HG03354 (cell line): ENCODE measurements at regions not wholly inside any gene's neighbourhood (a gene's known extent, or its start where the extent isn't known, plus 50 kb on each side); places are given as distances from the start of the nearest gene placed in this dataset.

ENCODE experiments used
- ATAC-seq: cut with Tn5 transposase; IDR thresholded peaks from one replicate; pipeline ENCODE4 v1.9.1; 2021; ENCODE audit warnings: mild to moderate bottlenecking; ENCODE audit not compliant: unreplicated experiment, poor library complexity, severe bottlenecking

DNA sequence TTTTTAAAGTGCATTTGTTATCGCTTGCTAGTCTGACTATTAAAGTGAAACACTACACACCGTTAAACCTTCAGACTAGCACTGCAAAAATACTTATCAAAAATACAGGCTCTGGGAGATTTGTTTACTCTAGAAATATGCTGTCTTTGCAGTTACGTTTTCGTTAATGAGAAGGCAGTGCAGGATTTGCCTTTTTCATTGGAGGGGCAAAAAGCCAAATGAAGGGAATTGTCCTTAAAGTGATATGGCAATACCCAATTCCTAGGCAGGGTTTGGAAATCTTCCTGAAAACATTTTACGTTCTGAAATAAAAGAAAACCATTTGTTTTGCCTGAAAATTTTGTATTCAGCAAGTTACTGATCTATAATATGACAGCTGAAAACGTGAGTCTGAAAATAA is 1800.2 kb downstream of the MAT2B start:
- no peak for ATAC-seq

DNA sequence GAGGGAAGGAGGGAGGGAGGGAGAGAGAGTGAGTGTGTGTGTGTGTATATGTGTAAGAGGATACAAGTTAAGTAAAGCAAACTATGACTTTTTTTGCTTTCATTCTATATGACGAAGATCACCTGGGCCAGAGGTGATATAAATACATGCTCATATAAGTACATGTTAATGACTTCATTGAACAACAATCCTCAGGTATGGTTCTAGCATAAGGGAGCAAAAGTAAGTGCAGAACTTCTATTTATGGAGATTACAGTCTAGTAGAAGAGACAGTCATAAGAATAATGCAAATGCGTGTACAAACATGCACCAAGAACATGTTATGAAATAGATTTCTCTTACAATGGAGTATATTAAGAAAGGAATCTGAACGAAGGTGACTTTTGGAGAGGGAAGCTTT is 1804.0 kb downstream of the MAT2B start:
- ATAC-seq = no peak

DNA sequence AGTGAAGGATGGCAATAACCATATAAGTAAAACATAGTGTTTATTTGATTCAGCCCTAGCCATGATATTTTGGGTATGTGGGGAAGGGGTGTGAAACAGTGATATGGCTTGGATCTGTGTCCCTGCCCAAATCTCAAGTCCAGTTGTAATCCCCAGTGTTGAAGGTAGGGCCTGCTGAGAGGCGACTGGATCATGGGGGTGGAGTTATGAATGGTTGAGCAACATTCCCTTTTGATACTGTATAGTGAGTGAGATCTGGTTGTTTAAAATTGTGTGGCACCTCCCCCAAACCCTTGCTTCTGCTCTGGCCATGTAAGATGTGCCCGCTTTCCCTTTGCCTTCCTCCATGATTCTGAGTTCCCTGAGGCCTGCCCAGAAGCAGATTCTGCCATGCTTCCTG is 1804.6 kb downstream of the MAT2B start:
- no peak for ATAC-seq

DNA sequence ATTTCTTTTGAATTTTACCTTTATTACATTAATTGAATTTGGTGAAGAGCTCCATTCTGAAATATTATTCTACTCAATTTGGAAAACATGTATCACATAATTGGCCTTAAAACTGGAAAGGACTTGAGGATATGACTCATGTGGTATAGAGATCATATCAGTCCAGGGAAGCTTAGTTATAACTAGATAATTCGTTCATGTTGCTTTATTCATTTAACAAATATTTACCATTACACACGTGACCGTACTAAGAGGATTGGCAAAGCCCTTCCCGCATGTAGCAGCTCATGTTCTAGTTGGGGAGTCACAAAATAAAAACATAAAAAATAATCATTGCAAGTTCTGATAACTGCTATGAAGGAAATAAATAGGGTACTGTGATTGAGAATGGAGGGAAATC is 1816.5 kb downstream of the MAT2B start:
- no peak for ATAC-seq

DNA sequence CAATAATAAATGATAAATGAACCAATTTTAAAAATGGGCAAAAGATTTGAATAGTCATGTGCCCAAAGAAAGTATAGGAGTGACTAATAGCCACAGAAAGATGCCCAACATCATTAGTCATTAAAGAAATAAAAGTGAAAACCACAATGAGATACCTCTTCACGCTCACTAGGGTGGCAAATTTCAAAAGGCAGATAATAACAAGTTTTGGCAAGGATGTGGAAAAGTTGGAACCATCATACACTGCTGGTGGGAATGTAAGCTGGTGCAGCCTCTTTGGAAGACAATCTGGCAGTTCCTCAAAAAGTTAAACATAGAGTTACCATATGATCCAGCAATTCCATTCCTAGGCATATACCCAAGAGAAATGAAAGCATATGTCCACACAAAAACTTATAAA is 1819.8 kb downstream of the MAT2B start:
- no peak for ATAC-seq

DNA sequence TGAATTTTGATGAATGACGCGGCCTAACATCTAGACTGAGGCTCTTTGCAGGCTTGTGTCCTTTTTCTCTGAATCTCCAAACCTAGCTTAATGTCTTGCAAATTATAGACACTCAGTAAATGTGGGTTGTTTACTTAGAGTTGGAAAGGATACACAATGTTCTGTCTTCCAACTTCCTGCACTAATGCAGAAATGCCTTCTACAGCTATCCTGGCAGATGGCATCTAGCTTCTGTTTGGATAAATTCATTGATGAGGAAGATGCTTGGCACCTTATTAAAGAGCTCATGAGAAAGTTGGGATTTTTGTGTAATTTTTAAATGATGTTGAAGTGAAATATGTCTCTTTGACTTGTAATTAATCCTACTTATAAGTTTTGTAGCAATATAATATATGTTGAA is 1822.2 kb downstream of the MAT2B start:
- ATAC-seq = no peak

DNA sequence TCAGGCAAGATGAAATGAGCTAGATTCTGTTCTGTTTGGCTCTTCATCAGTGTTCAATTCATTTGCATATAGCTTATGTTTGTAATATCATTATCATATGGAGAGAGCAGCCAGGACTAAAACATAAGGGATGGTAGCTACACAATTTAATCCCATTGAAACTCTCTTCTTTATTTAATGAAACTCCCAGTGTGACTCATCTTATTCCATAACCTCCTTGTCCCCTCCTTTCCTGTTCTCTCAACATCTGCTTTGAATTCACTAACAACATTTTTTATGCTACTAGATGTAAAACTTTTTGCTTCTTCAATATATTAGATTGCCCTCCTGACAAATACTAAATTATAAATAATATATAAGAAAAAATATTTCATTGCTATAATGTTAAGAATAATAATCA is 1823.4 kb downstream of the MAT2B start:
- no peak for ATAC-seq

DNA sequence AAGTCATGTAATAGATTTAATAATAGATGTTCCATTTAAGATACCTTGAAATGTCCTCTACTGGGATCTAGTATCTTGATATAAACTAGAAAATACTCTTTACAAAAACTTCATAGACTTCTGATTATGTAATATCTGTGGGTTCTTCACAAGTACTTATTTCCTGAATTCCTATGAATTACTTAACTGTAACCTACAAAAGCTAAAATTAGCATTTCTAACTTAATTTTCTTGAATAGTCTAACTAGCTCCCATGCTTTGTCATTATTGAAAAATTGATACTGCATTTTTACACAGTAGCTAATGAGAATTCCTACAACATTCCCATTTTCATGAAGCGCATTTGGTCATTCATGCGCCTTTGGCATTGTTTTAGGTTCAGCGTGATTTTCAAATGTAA is 1828.2 kb downstream of the MAT2B start:
- no peak for ATAC-seq

DNA sequence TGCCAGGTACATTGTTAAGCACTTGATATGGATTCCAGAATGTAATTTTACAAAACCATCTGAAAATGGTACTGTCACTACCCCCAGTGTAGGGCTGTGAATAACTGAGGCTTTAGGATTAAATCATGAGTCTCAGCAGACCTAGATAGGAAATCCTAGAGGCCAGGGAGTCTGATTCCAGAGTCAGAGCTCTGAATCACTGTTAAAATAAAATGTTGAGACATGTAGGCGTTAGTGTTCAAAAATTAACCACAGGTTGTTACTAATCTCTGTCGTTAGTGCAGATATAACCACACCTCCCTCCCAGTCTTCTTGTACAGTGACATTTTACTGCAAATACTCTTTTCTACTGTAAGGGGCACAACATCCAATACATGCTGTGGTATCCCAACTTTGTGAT is 1828.8 kb downstream of the MAT2B start:
- ATAC-seq = no peak

DNA sequence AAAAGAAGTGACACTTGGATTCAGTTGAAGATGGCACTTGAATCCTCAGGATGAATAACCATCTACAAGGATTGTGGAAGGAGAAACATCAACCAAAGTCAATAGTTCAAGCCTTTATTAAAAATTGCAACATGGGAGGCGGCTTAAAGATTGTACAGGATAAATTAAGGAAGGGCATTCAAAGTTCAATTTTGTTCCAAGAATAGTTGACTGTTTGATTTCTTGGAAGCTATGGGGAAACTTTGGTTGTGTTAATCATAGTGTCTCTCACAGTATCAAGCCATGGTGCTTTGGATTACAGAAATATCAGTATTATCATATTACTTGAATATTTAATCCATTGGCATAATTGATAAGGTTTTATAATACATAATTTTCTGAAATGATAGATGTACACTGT is 1844.3 kb downstream of the MAT2B start:
- no peak for ATAC-seq

DNA sequence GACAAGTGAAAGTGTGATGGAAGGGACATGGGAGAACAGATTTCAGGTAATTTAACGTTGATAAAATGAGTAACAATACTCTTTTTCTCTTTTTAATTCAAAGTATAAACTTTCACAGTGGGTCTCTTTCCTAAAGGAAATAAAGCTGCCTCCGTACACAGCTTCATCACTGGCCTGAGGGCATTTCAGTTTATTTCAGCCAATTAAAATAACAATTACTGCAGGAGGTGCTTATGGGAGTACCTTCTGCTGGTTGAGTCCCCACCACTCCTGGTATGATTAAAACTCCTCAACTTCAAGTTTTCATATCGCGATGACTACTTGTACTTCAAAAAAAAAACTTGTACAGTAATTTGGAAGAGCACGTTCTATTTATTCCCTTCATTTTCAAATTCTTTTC is 1845.9 kb downstream of the MAT2B start:
- ATAC-seq = no peak

DNA sequence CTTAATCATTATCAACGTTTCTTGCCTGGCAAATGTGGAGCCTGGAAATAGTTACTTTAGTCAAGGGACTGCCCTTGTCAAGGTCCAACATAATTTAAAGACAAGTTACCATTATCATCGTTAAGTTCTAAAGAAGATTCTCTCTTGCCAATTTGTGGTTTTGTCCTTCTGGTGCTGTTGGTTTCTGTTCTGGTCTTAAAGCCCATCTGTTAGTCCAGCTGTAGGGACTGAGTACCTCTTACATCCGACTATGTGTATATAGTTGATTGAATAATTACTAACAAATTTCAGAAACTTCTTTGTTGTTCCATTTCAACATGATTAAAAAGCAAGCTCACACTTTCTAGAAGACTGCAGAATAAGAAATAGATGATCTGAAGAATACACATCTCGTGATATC is 1854.9 kb downstream of the MAT2B start:
- ATAC-seq = no peak

DNA sequence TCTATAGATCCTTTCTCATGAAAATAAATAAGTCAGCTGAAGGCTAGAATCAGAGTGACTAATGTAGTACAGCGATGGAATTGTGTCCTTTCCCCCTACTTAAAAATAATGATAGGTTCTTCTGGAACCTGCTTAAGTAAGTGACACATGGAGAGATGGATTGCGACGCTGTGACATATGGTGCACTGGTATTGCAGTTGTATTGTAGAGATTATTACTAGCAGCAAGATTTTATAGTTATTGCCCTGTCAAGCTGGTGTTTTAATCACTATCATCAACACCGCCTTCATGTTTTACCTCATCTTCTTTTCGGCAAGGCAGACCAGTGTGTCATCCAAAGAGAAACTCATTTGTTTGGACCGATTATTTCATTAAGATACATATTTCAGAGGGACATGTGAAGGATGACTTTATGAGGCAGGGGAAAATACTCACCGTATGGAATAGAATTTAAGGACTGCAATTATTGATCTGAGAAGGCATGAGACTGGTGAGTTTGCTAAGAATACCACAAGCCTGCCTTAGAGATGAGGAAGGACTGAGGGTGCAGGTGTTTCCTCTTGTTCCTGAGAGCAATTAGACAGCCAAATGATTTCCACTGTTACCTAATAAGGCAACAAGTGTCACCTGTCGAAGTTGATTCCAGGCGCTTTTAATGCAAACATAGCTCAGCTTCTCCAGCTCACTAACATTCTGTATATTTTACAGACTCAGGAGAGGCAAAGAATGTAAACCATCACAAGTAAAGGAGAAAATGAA is 1855.5 kb downstream of the MAT2B start:
- ATAC-seq = no peak

DNA sequence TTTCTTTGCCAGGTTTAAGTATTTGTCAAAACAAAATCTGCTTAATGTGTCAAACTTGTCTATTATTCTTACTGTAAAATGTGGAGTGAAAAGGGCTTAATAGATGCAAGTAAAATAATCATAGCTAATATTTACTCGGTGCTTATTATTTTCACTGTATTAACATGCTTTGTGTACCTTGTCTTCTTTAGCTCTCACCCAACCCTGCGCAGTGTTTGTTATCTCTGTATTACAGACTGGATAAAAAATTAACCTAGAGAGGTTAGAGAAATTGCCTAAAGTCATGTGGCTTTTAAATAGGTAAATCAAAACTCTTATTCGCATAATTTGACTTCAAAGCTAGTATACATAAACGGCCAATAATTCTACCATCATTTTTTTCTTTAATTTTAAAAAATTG is 1864.8 kb downstream of the MAT2B start:
- ATAC-seq = no peak

DNA sequence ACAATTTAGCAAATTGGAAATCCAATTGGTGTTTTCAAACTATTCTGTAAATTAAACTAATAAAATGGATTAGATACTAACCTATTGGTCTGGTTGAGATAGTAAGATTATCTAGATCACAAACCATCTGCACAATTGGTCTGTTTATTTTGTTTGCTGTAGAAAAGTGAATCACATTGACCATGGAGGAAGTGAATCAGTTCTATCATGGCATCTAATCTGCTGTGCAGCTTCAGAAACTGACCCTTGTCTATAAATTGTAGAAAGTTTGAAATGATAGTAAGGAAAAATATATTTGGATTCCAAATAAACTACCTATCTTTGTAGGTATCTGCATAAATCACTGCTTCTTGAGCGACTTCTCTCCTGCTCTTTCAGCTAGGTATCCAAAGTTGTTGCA is 1865.4 kb downstream of the MAT2B start:
- no peak for ATAC-seq

DNA sequence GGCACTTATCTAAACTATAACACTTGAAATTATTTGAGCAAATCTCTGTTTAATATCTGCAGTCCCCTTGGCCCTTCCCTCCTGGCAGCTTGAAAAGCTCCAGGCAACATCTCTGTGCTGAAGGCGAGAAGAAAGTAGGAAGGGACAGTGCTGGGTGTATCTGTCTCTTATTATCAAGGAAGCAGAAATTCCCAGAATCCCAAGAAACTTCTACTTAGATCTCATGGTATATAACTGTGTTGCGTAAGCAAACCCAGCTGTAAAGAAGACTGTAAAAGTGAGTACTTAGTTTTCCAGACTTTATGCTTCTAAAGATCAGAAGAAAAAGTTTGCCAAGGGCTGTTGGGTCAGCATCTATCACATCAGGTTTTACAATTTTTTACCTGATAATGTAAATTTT is 1869.8 kb downstream of the MAT2B start:
- ATAC-seq = no peak

DNA sequence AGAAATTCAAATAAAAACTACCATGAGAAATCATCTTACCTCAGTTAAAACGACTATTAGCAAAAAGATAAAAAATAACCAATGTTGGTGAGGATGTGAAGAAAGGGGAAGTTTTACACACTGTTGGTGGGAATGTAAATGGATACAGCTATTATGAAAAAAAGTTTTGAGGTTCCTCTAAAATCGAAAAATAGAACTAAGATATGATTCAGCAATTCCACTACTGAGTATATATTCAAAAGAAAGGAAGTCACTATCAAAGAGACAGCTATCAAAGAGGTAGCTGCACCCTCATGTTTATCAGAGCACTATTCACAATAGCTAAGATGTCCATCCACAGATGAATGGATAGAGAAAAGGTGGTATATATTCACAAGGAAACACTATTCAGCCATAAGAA is 1888.4 kb downstream of the MAT2B start:
- ATAC-seq = no peak

DNA sequence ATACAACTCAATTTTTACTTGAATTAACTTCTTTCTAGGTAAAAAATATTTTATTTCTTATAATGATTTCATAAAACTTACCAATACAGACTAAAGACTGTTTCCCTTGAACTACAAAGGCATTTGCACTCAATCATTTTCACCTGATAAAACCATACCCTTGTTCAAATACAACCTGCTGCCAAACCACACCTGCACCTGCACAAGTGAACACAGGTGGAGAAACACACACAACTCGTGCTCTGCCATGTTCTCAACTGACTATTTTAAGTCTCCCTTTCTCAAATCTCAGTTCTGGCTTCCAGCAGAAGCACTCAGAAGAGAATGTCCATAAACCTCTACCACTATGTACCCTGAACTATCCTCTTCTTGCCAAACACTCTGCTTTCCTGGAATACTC is 1892.1 kb downstream of the MAT2B start:
- no peak for ATAC-seq

DNA sequence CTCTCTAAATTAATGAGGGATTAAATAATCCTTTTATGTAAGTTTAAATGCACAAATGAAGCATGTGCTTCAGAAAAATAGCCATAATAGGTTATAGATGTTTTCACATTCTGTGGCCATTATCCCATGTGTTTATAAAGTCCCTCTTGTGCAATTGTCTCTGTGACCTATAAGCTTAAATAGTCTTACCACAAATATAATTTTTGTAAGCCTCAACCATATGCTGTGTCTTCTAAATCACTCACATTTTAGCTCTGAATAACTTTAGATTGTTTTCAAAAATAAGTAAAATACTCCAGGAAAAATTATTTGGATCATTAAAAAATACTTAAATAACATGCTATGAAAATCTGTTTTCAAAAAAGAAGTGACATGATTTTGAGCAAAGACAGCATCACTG is 1894.7 kb downstream of the MAT2B start:
- no peak for ATAC-seq

DNA sequence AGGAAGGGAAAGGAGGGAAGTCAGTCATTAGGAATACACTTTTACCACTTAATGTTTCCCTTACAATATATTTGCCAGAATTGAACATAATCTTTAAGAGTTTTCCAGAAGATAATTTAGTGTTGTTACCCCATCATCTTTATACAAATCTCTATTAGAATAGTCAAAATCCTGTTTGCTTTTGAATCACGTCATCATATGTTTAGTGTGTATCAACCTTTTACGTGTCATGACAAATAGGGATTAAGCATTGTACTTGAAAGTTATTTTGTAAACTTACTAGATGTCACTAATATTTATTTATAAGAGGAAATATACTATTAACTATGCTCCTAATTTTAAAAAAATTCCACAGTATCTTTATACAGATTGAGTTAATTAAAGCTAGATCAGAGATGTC is 1899.5 kb downstream of the MAT2B start:
- ATAC-seq = no peak

DNA sequence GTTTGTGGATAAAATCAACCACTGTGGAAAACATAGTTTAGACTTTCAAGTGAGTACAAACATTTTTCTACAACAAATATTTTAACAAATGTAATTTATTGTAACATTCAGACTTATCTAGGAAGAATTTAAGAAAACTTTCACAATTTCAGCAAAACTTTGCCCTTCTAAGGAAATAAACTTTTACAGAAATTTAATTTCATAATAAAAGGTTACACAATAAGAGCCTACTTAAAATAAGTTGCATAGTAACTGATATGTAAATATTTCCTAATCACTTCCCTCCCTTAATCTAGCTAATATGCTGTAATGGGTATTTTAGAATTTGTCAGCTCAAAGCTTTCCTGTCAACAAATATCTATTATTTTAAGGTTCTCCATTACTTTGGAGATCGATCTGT is 1899.9 kb downstream of the MAT2B start:
- ATAC-seq = no peak

DNA sequence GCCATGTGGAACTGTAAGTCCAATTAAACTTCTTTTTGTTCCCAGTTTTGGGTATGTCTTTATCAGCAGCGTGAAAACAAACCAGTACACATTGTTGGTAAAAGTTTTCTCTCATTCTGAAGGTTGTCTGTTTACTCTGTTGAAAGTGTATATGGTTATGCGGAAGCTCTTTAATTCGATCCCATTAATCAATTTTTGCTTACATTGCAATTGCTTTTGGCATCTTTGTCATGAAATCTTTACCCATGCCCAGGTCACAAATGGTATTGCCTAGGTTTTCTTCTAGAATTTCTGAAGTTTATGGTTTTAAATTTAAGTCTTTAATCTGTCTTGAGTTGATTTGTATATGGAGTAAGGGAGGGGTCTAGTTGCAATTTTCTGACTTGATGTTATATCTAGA is 1901.9 kb downstream of the MAT2B start:
- no peak for ATAC-seq
